NCI-H1930 (cell line): ENCODE measurements at regions not wholly inside any gene's neighbourhood (a gene's known extent, or its start where the extent isn't known, plus 50 kb on each side); places are given as distances from the start of the nearest gene placed in this dataset.
"Not testable (repeated sequence)": the region's sequence is repeated elsewhere in the genome, so short reads cannot be mapped to it uniquely, and the experiment has no call there.

Experiments used
- DNase-seq, 2 experiments: peaks; one replicate each; lab custom pipeline; 2025; lab: John Stamatoyannopoulos, UW

GRCh38 chr5:159503236-159503635 is 172.9 kb upstream of the IL12B start:
- no peak for DNase-seq

- no peak for DNase-seq
These were observed 174.0 kb upstream of the IL12B start for GRCh38 chr5:159504106-159504856.

GRCh38 chr5:159504857-159505304 is 174.6 kb upstream of the IL12B start:
- DNase-seq: no peak

- DNase-seq: no peak
These were observed 176.8 kb upstream of the IL12B start for GRCh38 chr5:159507055-159507454.

- DNase-seq: no peak
These were observed 177.4 kb upstream of the IL12B start for GRCh38 chr5:159507661-159508060.

GRCh38 chr5:159508344-159508743 is 178.1 kb upstream of the IL12B start:
- DNase-seq: no peak

GRCh38 chr5:159509002-159509660 is 178.8 kb upstream of the IL12B start:
- no peak for DNase-seq

GRCh38 chr5:159510282-159510681 is 180.0 kb upstream of the IL12B start:
- no peak for DNase-seq

GRCh38 chr5:159511570-159511969 is 181.3 kb upstream of the IL12B start:
- DNase-seq: no peak

- no peak for DNase-seq
These were observed 181.8 kb upstream of the IL12B start for GRCh38 chr5:159512064-159512463.

- no peak for DNase-seq
These were observed 184.0 kb upstream of the IL12B start for GRCh38 chr5:159514229-159514810.

GRCh38 chr5:159515197-159515596 is 184.9 kb upstream of the IL12B start:
- no peak for DNase-seq

GRCh38 chr5:159515909-159516415 is 185.7 kb upstream of the IL12B start:
- peak in 1 of 2 experiments; percentile 1 for DNase-seq

- DNase-seq: no peak
These were observed 188.1 kb upstream of the IL12B start for GRCh38 chr5:159518371-159518770.

- DNase-seq: no peak
These were observed 189.1 kb upstream of the IL12B start for GRCh38 chr5:159519365-159519764.

- DNase-seq: no peak
These were observed 192.6 kb upstream of the IL12B start for GRCh38 chr5:159522841-159523240.

GRCh38 chr5:159524279-159524678 is 194.0 kb upstream of the IL12B start:
- DNase-seq: not testable (repeated sequence)

GRCh38 chr5:159525117-159525516 is 194.8 kb upstream of the IL12B start:
- no peak for DNase-seq

GRCh38 chr5:159527546-159528254 is 197.4 kb upstream of the IL12B start:
- peak; percentile 38 for DNase-seq

- DNase-seq: no peak
These were observed 201.3 kb upstream of the IL12B start for GRCh38 chr5:159531554-159532105.

- no peak for DNase-seq
These were observed 202.9 kb upstream of the IL12B start for GRCh38 chr5:159533197-159533596.

GRCh38 chr5:159536166-159536565 is 205.9 kb upstream of the IL12B start:
- DNase-seq: no peak
